KMS-11 (cell line): ENCODE measurements at regions not wholly inside any gene's neighbourhood (a gene's known extent, or its start where the extent isn't known, plus 50 kb on each side); places are given as distances from the start of the nearest gene placed in this dataset.

Experiments used
- H2AFZ ChIP-seq: fragments of 200-600 bp; sonication (generic); 2 replicates; pipeline ENCODE4 v1.6.1; 2016; ENCODE audit warnings: antibody characterized with exemption, mixed run types, low read depth
- H3K27ac ChIP-seq: fragments of 200-600 bp; sonication (generic); 2 replicates; pipeline ENCODE4 v1.6.1; 2016; ENCODE audit warnings: mild to moderate bottlenecking, mixed run types
- H3K27me3 ChIP-seq: fragments of 200-600 bp; sonication (generic); 2 replicates; pipeline ENCODE4 v1.6.1; 2017; ENCODE audit warnings: mild to moderate bottlenecking, low read depth, mixed run types, moderate library complexity; ENCODE audit not compliant: insufficient read depth
- H3K36me3 ChIP-seq: fragments of 200-600 bp; sonication (generic); 2 replicates; pipeline ENCODE4 v1.6.1; 2017; ENCODE audit warnings: mild to moderate bottlenecking, mixed run types; ENCODE audit not compliant: insufficient read depth
- H3K4me1 ChIP-seq: fragments of 200-600 bp; sonication (generic); 2 replicates; pipeline ENCODE4 v1.6.1; 2016; ENCODE audit warnings: mild to moderate bottlenecking, low read depth, mixed run types; ENCODE audit not compliant: poor library complexity, severe bottlenecking
- H3K4me2 ChIP-seq: fragments of 200-600 bp; sonication (generic); 2 replicates; pipeline ENCODE4 v1.7.0; 2016; ENCODE audit warnings: mild to moderate bottlenecking, mixed run types
- H3K4me3 ChIP-seq: fragments of 200-600 bp; sonication (generic); IDR thresholded peaks from 2 replicates; pipeline ENCODE4 v1.6.1; 2017; ENCODE audit warnings: low read depth, low read length, mixed read lengths; ENCODE audit not compliant: insufficient read depth
- H3K79me2 ChIP-seq: fragments of 200-600 bp; sonication (generic); 2 replicates; pipeline ENCODE4 v1.6.1; 2016; ENCODE audit warnings: low read depth, mixed run types; ENCODE audit not compliant: insufficient read depth
- H3K9ac ChIP-seq: fragments of 200-600 bp; sonication (generic); 2 replicates; pipeline ENCODE4 v1.6.1; 2016; ENCODE audit warnings: mild to moderate bottlenecking, mixed run types
- H4K20me1 ChIP-seq: fragments of 200-600 bp; sonication (generic); 2 replicates; pipeline ENCODE4 v1.6.1; 2016; ENCODE audit warnings: mild to moderate bottlenecking, mixed run types; ENCODE audit not compliant: insufficient read depth
- TF ChIP-seq, protein P1 (sequence below): fragments of 200-600 bp; sonication (generic); conservative IDR thresholded peaks from 2 replicates; pipeline ENCODE4 v1.6.1; 2017; ENCODE audit warnings: low read depth, mild to moderate bottlenecking, antibody characterized with exemption, low read length, moderate library complexity, mixed read lengths

DNA sequence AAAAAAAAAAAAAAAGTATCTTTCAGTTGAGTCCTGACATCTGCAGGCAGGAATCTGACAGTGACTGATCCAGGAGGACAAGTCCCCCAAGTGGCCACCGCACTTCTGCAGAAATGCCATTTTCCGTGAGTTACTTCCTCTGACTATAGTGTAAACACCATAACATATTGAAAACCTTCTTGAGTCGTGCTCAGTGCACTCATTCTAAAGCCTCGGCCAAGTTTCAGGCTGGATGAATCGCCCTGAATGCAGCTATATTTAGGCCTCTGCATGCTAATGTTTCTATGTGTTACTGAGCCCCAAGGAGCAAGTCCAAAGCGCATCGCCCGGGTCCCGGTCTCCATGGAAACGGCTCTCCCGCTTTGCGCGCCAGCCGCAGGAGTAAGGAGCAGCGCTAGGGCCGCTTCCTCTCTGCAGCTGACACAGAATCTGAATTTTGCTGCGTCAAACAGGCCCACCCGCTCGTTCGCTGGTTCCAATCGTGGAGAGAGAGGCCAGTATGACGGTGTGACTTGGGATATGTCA lies 335.4 kb downstream of the MSX2 start:
- H3K27ac ChIP-seq: no peak overlapping the region
- no peaks in the 10 kb centered on the region for H4K20me1 ChIP-seq
- H3K79me2 ChIP-seq: no peaks in the 10 kb centered on the region
- no peak overlapping the region for H3K4me2 ChIP-seq
- H3K4me3 ChIP-seq: no peak overlapping the region
- H3K9ac ChIP-seq: no peak overlapping the region
- no peaks in the 10 kb centered on the region for H3K27me3 ChIP-seq
- H3K4me1 ChIP-seq: no peaks in the 10 kb centered on the region
- H3K36me3 ChIP-seq: no peaks in the 10 kb centered on the region
- no peak overlapping the region for H2AFZ ChIP-seq
- TF ChIP-seq, protein P1, sequence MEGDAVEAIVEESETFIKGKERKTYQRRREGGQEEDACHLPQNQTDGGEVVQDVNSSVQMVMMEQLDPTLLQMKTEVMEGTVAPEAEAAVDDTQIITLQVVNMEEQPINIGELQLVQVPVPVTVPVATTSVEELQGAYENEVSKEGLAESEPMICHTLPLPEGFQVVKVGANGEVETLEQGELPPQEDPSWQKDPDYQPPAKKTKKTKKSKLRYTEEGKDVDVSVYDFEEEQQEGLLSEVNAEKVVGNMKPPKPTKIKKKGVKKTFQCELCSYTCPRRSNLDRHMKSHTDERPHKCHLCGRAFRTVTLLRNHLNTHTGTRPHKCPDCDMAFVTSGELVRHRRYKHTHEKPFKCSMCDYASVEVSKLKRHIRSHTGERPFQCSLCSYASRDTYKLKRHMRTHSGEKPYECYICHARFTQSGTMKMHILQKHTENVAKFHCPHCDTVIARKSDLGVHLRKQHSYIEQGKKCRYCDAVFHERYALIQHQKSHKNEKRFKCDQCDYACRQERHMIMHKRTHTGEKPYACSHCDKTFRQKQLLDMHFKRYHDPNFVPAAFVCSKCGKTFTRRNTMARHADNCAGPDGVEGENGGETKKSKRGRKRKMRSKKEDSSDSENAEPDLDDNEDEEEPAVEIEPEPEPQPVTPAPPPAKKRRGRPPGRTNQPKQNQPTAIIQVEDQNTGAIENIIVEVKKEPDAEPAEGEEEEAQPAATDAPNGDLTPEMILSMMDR: no peak

DNA sequence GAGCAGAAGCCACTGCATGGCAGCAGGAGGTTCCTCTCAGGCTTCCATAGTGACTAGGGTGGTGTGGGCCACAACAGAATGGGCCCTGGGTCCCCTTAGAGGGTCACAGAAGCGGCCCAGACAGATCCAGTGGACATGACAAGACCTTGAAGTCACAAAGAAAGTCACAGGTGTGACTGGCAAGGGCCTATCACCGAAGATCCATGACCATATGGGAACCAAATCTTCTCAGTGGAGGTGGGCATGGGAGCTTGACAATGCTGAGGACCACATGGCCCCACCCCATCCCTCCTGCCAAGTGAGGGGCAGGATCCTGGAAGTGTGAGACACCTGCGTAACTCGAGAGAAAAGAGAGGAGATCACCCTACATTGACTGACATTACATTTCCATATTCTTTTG lies 332.4 kb downstream of the MSX2 start:
- TF ChIP-seq, protein P1: no peak
- Histone ChIP-seq H3K27ac (no peak overlapping the region), H3K4me2 (no peak overlapping the region), H3K4me3 (no peak overlapping the region), H3K9ac (no peak overlapping the region), H3K79me2 (no peaks in the 10 kb centered on the region), H3K4me1 (no peaks in the 10 kb centered on the region), H3K36me3 (no peaks in the 10 kb centered on the region), H3K27me3 (no peaks in the 10 kb centered on the region), H2AFZ (no peak overlapping the region), H4K20me1 (no peaks in the 10 kb centered on the region)

DNA sequence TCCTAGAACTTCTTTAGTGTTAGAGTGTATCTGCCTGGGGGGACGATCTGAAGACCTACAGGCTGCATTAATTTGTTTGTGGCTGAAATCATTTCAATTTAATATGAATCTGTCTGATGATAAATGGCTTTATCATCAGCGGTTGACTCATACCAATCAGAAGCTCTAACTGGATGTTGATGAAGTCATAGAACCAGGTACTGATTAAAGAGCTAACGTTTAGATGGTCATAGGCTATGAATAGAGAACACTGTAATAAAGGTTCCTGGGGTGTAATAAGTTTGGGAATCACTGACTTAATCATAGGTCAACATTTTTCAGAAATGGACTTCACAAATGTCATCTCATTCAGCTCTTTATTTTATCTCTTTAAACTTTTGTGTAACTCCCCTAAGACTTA lies 329.9 kb downstream of the MSX2 start:
- no peaks in the 10 kb centered on the region for H3K36me3 ChIP-seq
- H3K4me1 ChIP-seq: no peaks in the 10 kb centered on the region
- H3K4me2 ChIP-seq: no peak overlapping the region
- no peaks in the 10 kb centered on the region for H4K20me1 ChIP-seq
- H3K79me2 ChIP-seq: no peaks in the 10 kb centered on the region
- H2AFZ ChIP-seq: no peak overlapping the region
- no peak overlapping the region for H3K4me3 ChIP-seq
- no peaks in the 10 kb centered on the region for H3K27me3 ChIP-seq
- TF ChIP-seq, protein P1: no peak
- H3K9ac ChIP-seq: no peak overlapping the region
- H3K27ac ChIP-seq: no peak overlapping the region

DNA sequence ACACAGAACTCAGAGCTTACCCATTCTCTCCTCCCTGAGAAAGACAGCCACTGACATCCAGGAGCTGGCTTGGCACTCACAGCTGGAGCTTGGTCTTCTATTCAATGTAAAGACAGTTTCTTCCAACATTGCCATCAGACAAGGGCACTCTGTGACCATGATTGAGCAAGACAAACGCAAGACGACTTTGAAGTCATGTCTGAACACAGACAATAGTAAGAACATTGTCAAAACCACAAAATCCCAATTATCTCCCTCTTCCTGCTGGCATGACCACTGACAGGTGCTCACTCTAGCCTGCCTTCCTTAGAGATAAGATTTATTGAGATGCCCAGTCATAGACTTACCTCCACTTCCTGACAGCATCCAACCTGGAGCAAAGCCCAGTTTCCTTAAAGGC lies 328.0 kb downstream of the MSX2 start:
- Histone ChIP-seq H3K4me3 (no peak overlapping the region), H3K27ac (no peak overlapping the region), H2AFZ (no peak overlapping the region), H3K4me2 (no peak overlapping the region), H3K4me1 (no peaks in the 10 kb centered on the region), H4K20me1 (no peaks in the 10 kb centered on the region), H3K27me3 (no peaks in the 10 kb centered on the region), H3K79me2 (no peaks in the 10 kb centered on the region), H3K36me3 (no peaks in the 10 kb centered on the region), H3K9ac (no peak overlapping the region)
- TF ChIP-seq, protein P1: no peak

DNA sequence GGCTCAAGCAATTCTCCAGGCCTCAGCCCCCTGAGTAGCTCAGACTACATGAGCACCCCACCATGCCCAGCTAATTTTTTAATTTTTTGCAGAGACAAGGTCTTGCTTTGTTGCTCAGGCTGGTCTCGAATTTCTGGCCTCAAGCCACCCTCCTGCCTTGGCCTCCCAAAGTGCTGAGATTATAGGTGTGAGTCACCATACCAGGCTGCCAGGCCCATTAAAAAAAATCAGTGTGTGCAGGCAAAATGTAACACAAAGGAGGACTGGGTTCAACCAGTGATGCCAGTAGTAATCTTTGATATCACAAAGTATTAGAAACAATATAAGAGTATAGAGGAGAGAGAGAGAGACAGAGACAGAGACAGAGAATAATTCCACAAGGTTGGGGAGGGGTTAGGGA lies 322.7 kb downstream of the MSX2 start:
- Histone ChIP-seq H4K20me1 (no peaks in the 10 kb centered on the region), H3K79me2 (no peaks in the 10 kb centered on the region), H3K9ac (no peak overlapping the region), H3K4me2 (no peak overlapping the region), H3K27ac (no peak overlapping the region), H3K4me1 (no peaks in the 10 kb centered on the region), H3K4me3 (no peak overlapping the region), H3K36me3 (no peaks in the 10 kb centered on the region), H3K27me3 (no peaks in the 10 kb centered on the region), H2AFZ (no peak overlapping the region)
- TF ChIP-seq, protein P1: no peak
